Peyer's patch (tissue), 4 donors: ENCODE measurements at regions not wholly inside any gene's neighbourhood (a gene's known extent, or its start where the extent isn't known, plus 50 kb on each side); places are given as distances from the start of the nearest gene placed in this dataset.

ENCODE experiments used
- POLR2A ChIP-seq, 2 donors: fragments of 450-650 bp; IDR thresholded peaks; one replicate each; pipeline ENCODE4 v1.5.1; 2017; ENCODE audit warnings: antibody characterized with exemption in 2 of 2, mild to moderate bottlenecking in 2 of 2, moderate library complexity in 2 of 2
- TF ChIP-seq, protein P1 (sequence below), 6 experiments: fragments of 450-650 bp in 4 of 6; fragments of 200-600 bp in 2 of 6; sonication (generic) in 1 of 6; IDR thresholded peaks; one replicate each; pipeline ENCODE4 v1.5.1; 2017 to 2019; ENCODE audit warnings: antibody characterized with exemption in 6 of 6, mild to moderate bottlenecking in 3 of 6, moderate library complexity in 1 of 6

DNA sequence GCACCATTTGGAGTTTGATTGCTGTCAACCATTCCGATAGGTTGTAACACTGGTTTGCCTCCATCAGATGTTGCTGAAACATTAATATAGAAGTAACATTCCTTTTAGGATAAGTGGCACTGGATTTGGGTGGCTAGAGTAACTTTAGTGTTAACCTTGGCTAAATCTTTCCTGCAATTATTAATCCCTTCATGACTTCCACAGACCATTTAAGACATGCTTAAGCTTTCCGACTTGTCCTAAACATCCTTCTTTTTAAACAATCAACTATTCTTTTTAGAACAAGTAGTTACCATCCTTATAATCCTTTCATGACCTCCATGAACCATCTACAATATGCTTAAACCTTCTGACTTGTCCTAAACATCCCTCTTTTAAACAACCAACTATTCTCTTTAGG, 465.5 kb downstream of the DCDC2C start:
- TF ChIP-seq, protein P1, sequence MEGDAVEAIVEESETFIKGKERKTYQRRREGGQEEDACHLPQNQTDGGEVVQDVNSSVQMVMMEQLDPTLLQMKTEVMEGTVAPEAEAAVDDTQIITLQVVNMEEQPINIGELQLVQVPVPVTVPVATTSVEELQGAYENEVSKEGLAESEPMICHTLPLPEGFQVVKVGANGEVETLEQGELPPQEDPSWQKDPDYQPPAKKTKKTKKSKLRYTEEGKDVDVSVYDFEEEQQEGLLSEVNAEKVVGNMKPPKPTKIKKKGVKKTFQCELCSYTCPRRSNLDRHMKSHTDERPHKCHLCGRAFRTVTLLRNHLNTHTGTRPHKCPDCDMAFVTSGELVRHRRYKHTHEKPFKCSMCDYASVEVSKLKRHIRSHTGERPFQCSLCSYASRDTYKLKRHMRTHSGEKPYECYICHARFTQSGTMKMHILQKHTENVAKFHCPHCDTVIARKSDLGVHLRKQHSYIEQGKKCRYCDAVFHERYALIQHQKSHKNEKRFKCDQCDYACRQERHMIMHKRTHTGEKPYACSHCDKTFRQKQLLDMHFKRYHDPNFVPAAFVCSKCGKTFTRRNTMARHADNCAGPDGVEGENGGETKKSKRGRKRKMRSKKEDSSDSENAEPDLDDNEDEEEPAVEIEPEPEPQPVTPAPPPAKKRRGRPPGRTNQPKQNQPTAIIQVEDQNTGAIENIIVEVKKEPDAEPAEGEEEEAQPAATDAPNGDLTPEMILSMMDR (IDR thresholded peaks at IDR 0.05), result no peak
- TF ChIP-seq POLR2A (IDR thresholded peaks at IDR 0.05), result no peak
